WTC11 (cell line): ENCODE measurements at regions not wholly inside any gene's neighbourhood (a gene's known extent, or its start where the extent isn't known, plus 50 kb on each side); places are given as distances from the start of the nearest gene placed in this dataset.

Experiments used
- ATAC-seq: fragments of 200-7000 bp; cut with Tn5 transposase; 2 replicates; pipeline ENCODE4 v1.10.0; 2021; ENCODE audit warnings: mild to moderate bottlenecking, moderate library complexity
- CTCF ChIA-PET: fragments of 300-600 bp; sonication (Branson Sonifier 250); formaldehyde crosslinking; loops from one replicate; lab custom pipeline; 2021; ENCODE audit warnings: antibody characterized with exemption; lab: Charles Lee
- POLR2A ChIA-PET: fragments of 350-600 bp; sonication (Branson Sonifier 250); formaldehyde crosslinking; loops from one replicate; lab custom pipeline; 2021; ENCODE audit warnings: antibody characterized with exemption; lab: Charles Lee
- DNase-seq: peaks from one replicate; pipeline ENCODE4 v3.0.0; 2021; ENCODE audit warnings: low spot score
- H3K27ac Mint-ChIP-seq: 2 replicates; pipeline ENCODE4 v1.8.0; 2021; ENCODE audit warnings: mixed read lengths
- H3K27me3 Mint-ChIP-seq: 2 replicates; pipeline ENCODE4 v1.8.0; 2021; ENCODE audit warnings: low read depth, mild to moderate bottlenecking, moderate library complexity, mixed read lengths
- H3K36me3 Mint-ChIP-seq: 2 replicates; pipeline ENCODE4 v1.8.0; 2021; ENCODE audit warnings: mixed read lengths
- H3K4me1 Mint-ChIP-seq: 2 replicates; pipeline ENCODE4 v1.8.0; 2022; ENCODE audit warnings: mixed read lengths
- H3K4me3 Mint-ChIP-seq: 2 replicates; pipeline ENCODE4 v1.8.0; 2021; ENCODE audit warnings: mild to moderate bottlenecking, moderate library complexity, mixed read lengths
- H3K9me3 Mint-ChIP-seq: 2 replicates; pipeline ENCODE4 v1.8.0; 2021; ENCODE audit warnings: mixed read lengths
- ATF6 ChIP-seq: sonication (generic); formaldehyde crosslinking; IDR thresholded peaks from 2 replicates; pipeline ENCODE4 v1.8.1; 2023; ENCODE audit warnings: mild to moderate bottlenecking, missing genetic modification reagents
- CTCF ChIP-seq: fragments of 200-600 bp; IDR thresholded peaks from 2 replicates; pipeline ENCODE4 v1.8.0; 2022; ENCODE audit warnings: antibody characterized with exemption
- E2F5 ChIP-seq: sonication (generic); formaldehyde crosslinking; IDR thresholded peaks from 2 replicates; pipeline ENCODE4 v1.8.1; 2022; ENCODE audit warnings: mild to moderate bottlenecking, moderate library complexity, missing genetic modification reagents
- KAT7 ChIP-seq: sonication (generic); formaldehyde crosslinking; IDR thresholded peaks from 2 replicates; pipeline ENCODE4 v1.8.1; 2023; ENCODE audit warnings: missing genetic modification reagents, mild to moderate bottlenecking, borderline replicate concordance
- MLX ChIP-seq: sonication (generic); formaldehyde crosslinking; IDR thresholded peaks from 2 replicates; pipeline ENCODE4 v1.8.1; 2023; ENCODE audit warnings: mild to moderate bottlenecking, missing genetic modification reagents, moderate library complexity
- NFATC4 ChIP-seq: fragments of 250-450 bp; sonication (Bioruptor Pico); IDR thresholded peaks from 2 replicates; pipeline ENCODE4 v1.9.0; 2021; ENCODE audit warnings: mild to moderate bottlenecking
- NR3C1 ChIP-seq: sonication (generic); formaldehyde crosslinking; conservative IDR thresholded peaks from 2 replicates; pipeline ENCODE4 v1.8.1; 2023; ENCODE audit warnings: low read depth, mild to moderate bottlenecking, missing genetic modification reagents
- STAT6 ChIP-seq: sonication (generic); formaldehyde crosslinking; conservative IDR thresholded peaks from 2 replicates; pipeline ENCODE4 v1.8.1; 2023; ENCODE audit warnings: mild to moderate bottlenecking, low read depth, missing genetic modification reagents, moderate library complexity
- ZNF281 ChIP-seq: sonication (generic); formaldehyde crosslinking; IDR thresholded peaks from 2 replicates; pipeline ENCODE4 v1.8.0; 2023; ENCODE audit warnings: mild to moderate bottlenecking, missing genetic modification reagents
- ZNF416 ChIP-seq: fragments of 250-450 bp; sonication (Bioruptor Pico); IDR thresholded peaks from 2 replicates; pipeline ENCODE4 v1.9.0; 2021; ENCODE audit warnings: mild to moderate bottlenecking, inconsistent platforms
- ZNF671 ChIP-seq: fragments of 250-450 bp; sonication (Bioruptor Pico); IDR thresholded peaks from 2 replicates; pipeline ENCODE4 v1.8.0; 2021; ENCODE audit warnings: mild to moderate bottlenecking
- ZSCAN18 ChIP-seq: fragments of 250-450 bp; sonication (Bioruptor Pico); IDR thresholded peaks from 2 replicates; pipeline ENCODE4 v2.1.2; 2022; ENCODE audit warnings: mild to moderate bottlenecking, moderate library complexity

GRCh38 chr5:125489146-125489545 is 742.7 kb upstream of the ZNF608 start:
- H3K36me3 Mint-ChIP-seq: peaks cover 20% of the 10 kb centered on the region
- no peak for ATAC-seq
- no peak overlapping the region for H3K4me3 Mint-ChIP-seq
- H3K4me1 Mint-ChIP-seq: peaks cover 44% of the 10 kb centered on the region
- POLR2A ChIA-PET: no interaction called here
- no peak overlapping the region for H3K27ac Mint-ChIP-seq
- DNase-seq: no peak
- CTCF ChIA-PET: no interaction called here
- TF ChIP-seq CTCF (no peak), ZSCAN18 (CRISPR knock-in tag) (no peak), E2F5 (no peak), NR3C1 (no peak)
- peaks cover 25% of the 10 kb centered on the region for H3K9me3 Mint-ChIP-seq
- H3K27me3 Mint-ChIP-seq: no peaks in the 10 kb centered on the region

- H3K27me3 Mint-ChIP-seq: no peaks in the 10 kb centered on the region
- TF ChIP-seq ZNF671 (CRISPR knock-in tag) (no peak), ATF6 (no peak), KAT7 (CRISPR knock-in tag) (no peak), STAT6 (CRISPR knock-in tag) (no peak), ZNF416 (CRISPR knock-in tag) (no peak), MLX (CRISPR knock-in tag) (no peak), NFATC4 (no peak), ZNF281 (CRISPR knock-in tag) (no peak)
- no peak overlapping the region for H3K4me3 Mint-ChIP-seq
- H3K27ac Mint-ChIP-seq: no peak overlapping the region
- peaks cover 21% of the 10 kb centered on the region for H3K36me3 Mint-ChIP-seq
- ChIA-PET POLR2A (no interaction called here), CTCF (no interaction called here)
- peaks cover 30% of the 10 kb centered on the region for H3K9me3 Mint-ChIP-seq
- H3K4me1 Mint-ChIP-seq: peaks cover 30% of the 10 kb centered on the region
- ATAC-seq: peak; percentile 82
- no peak for DNase-seq
Measured at GRCh38 chr5:125491986-125492492, 745.6 kb upstream of the ZNF608 start.
